GM18909 (cell line): ENCODE measurements at regions not wholly inside any gene's neighbourhood (a gene's known extent, or its start where the extent isn't known, plus 50 kb on each side); places are given as distances from the start of the nearest gene placed in this dataset.

Experiments used
- ATAC-seq: cut with Tn5 transposase; IDR thresholded peaks from one replicate; pipeline ENCODE4 v1.9.1; 2021; ENCODE audit warnings: mild to moderate bottlenecking; ENCODE audit not compliant: unreplicated experiment, poor library complexity

GRCh38 chr4:97507587-97508245 lies 635.6 kb downstream of the STPG2 start:
- ATAC-seq = no peak
